Type B pancreatic cell (in vitro differentiated cells): ENCODE measurements at regions not wholly inside any gene's neighbourhood (a gene's known extent, or its start where the extent isn't known, plus 50 kb on each side); places are given as distances from the start of the nearest gene placed in this dataset.

Source experiments
- DNase-seq: peaks from one replicate; pipeline ENCODE4 v3.0.0; 2021; ENCODE audit warnings: mixed read lengths; ENCODE audit not compliant: unreplicated experiment; ENCODE audit errors: extremely low spot score
- H3K27ac Mint-ChIP-seq: 2 replicates; pipeline ENCODE4 v1.8.0; 2021; ENCODE audit warnings: mild to moderate bottlenecking, mixed read lengths
- H3K27me3 Mint-ChIP-seq: 2 replicates; pipeline ENCODE4 v1.8.0; 2021; ENCODE audit warnings: mixed read lengths
- H3K36me3 Mint-ChIP-seq: 2 replicates; pipeline ENCODE4 v1.8.0; 2021; ENCODE audit warnings: mixed read lengths
- H3K4me1 Mint-ChIP-seq: one replicate; pipeline ENCODE4 v1.8.0; 2021; ENCODE audit warnings: mixed read lengths; ENCODE audit not compliant: unreplicated experiment
- H3K4me3 Mint-ChIP-seq: 2 replicates; pipeline ENCODE4 v1.8.0; 2021; ENCODE audit warnings: mild to moderate bottlenecking, mixed read lengths
- H3K9me3 Mint-ChIP-seq: 2 replicates; pipeline ENCODE4 v1.8.0; 2021; ENCODE audit warnings: mixed read lengths
- TF ChIP-seq, protein P1 (sequence below): fragments of 200-600 bp; sonication (generic); conservative IDR thresholded peaks from 2 replicates; pipeline ENCODE4 v1.5.0; 2021; ENCODE audit warnings: antibody characterized with exemption, mild to moderate bottlenecking

GRCh38 chr4:80145739-80146138, 51.6 kb upstream of the PRDM8 start:
- no peaks in the 10 kb centered on the region for H3K36me3 Mint-ChIP-seq
- H3K4me3 Mint-ChIP-seq, result no peak overlapping the region
- no peaks in the 10 kb centered on the region for H3K9me3 Mint-ChIP-seq
- TF ChIP-seq, protein P1, sequence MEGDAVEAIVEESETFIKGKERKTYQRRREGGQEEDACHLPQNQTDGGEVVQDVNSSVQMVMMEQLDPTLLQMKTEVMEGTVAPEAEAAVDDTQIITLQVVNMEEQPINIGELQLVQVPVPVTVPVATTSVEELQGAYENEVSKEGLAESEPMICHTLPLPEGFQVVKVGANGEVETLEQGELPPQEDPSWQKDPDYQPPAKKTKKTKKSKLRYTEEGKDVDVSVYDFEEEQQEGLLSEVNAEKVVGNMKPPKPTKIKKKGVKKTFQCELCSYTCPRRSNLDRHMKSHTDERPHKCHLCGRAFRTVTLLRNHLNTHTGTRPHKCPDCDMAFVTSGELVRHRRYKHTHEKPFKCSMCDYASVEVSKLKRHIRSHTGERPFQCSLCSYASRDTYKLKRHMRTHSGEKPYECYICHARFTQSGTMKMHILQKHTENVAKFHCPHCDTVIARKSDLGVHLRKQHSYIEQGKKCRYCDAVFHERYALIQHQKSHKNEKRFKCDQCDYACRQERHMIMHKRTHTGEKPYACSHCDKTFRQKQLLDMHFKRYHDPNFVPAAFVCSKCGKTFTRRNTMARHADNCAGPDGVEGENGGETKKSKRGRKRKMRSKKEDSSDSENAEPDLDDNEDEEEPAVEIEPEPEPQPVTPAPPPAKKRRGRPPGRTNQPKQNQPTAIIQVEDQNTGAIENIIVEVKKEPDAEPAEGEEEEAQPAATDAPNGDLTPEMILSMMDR, result no peak
- H3K4me1 Mint-ChIP-seq, result no peaks in the 10 kb centered on the region
- DNase-seq, result no peak
- peaks cover 7% of the 10 kb centered on the region for H3K27me3 Mint-ChIP-seq
- H3K27ac Mint-ChIP-seq, result no peak overlapping the region

- no peaks in the 10 kb centered on the region for H3K4me1 Mint-ChIP-seq
- H3K27ac Mint-ChIP-seq, result no peak overlapping the region
- H3K27me3 Mint-ChIP-seq, result peaks cover 4% of the 10 kb centered on the region
- TF ChIP-seq, protein P1, result no peak
- no peaks in the 10 kb centered on the region for H3K36me3 Mint-ChIP-seq
- H3K4me3 Mint-ChIP-seq, result no peak overlapping the region
- no peaks in the 10 kb centered on the region for H3K9me3 Mint-ChIP-seq
- no peak for DNase-seq
These were observed 52.4 kb upstream of the PRDM8 start for GRCh38 chr4:80144676-80145470.

- Mint-ChIP-seq H3K27ac (no peak overlapping the region), H3K9me3 (no peaks in the 10 kb centered on the region), H3K4me1 (no peaks in the 10 kb centered on the region), H3K27me3 (peaks cover 8% of the 10 kb centered on the region), H3K36me3 (no peaks in the 10 kb centered on the region), H3K4me3 (no peak overlapping the region)
- DNase-seq, result no peak
- TF ChIP-seq, protein P1, result no peak
These were observed 54.0 kb upstream of the PRDM8 start for GRCh38 chr4:80143307-80143679.

DNA sequence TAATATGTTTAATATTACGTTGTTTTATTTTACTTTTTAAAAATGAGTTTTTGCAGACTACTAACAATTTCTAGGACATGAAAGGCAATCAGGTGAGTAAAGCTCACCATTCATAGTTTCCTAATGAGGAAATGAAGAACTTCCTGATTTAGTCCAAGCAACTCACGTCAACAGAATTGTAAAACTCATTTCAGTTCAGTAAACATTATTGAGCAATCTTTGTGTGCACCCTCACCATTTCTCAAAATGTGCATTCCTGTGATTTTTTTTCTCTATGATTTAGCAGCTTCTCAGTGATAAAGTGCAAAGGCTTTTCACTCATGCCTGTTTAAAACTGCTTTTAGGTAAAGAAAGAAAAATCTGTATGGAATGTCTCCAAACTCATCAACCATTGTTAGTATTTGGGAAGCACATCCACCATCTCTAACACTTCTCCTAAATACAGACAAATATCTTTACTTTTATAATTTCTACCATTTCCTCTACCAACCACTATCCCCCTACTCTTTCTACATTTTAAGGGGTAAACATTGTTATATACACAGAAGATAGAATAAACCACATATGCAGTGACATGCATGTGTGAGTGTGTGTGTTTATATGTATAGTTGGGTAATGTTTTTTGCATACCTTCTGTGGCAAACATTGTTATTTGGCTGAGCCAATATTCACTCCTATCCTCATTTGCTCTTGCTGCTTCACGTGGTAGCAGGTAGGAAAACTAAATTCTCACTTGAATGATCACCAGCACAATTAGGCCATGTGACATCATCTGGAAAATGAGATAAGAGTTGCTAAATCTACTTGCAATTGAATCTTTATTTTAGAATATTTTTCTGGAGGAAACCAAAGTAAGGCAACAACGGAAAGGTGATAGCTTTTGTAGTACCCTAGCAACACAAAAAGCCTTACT, 54.7 kb upstream of the PRDM8 start:
- H3K27me3 Mint-ChIP-seq, result peaks cover 8% of the 10 kb centered on the region
- no peak overlapping the region for H3K4me3 Mint-ChIP-seq
- H3K4me1 Mint-ChIP-seq, result no peaks in the 10 kb centered on the region
- H3K9me3 Mint-ChIP-seq, result no peaks in the 10 kb centered on the region
- no peak for DNase-seq
- no peaks in the 10 kb centered on the region for H3K36me3 Mint-ChIP-seq
- TF ChIP-seq, protein P1, result no peak
- no peak overlapping the region for H3K27ac Mint-ChIP-seq

DNA sequence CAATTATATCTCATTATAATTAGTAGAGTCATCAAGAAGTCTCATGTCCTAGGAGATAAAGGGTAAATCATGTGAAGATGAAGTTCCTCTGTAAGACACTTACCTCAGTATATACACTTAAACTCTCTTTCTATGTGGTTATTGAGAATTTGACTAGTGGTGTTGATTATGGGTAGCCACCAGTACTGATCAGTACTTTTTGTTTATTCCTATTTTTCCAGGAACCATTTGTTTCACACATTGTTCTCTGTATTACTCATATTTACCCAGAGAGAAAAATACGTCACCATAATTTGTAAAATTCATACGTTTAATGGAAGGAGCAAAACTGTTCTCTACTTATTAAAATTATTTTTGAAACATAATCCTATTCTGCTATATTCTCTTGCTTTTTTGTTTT, 55.8 kb upstream of the PRDM8 start:
- H3K36me3 Mint-ChIP-seq, result no peaks in the 10 kb centered on the region
- H3K9me3 Mint-ChIP-seq, result no peaks in the 10 kb centered on the region
- peaks cover 8% of the 10 kb centered on the region for H3K27me3 Mint-ChIP-seq
- H3K4me3 Mint-ChIP-seq, result no peak overlapping the region
- DNase-seq, result no peak
- TF ChIP-seq, protein P1, result no peak
- no peaks in the 10 kb centered on the region for H3K4me1 Mint-ChIP-seq
- no peak overlapping the region for H3K27ac Mint-ChIP-seq
